ENCODE measurements at regions not wholly inside any gene's neighbourhood (a gene's known extent, or its start where the extent isn't known, plus 50 kb on each side); places are given as distances from the start of the nearest gene placed in this dataset.

GRCh38 chr10:37700886-37701780 is 156.3 kb downstream of the ZNF248 start:
- no CpG with 5 or more reads among the region's 37 CpGs for WGBS (ENCODE audit: extremely low coverage, insufficient coverage, low lambda C conversion rate)
- H3K4me1 ChIP-seq (ENCODE audit: control insufficient read depth, low read depth, low read length): no peaks in the 10 kb centered on the region

GRCh38 chr10:37687581-37687980 is 169.8 kb downstream of the ZNF248 start:
- Histone ChIP-seq H4K5ac (ENCODE audit: low read length) (no peak overlapping the region), H2BK5ac (ENCODE audit: low read length) (no peak overlapping the region), H2BK120ac (ENCODE audit: low read depth, low read length) (no peak overlapping the region), H3K79me2 (ENCODE audit: control insufficient read depth, insufficient read depth, low read length) (no peaks in the 10 kb centered on the region), H3K4me1 (ENCODE audit: control insufficient read depth, low read depth, low read length) (no peaks in the 10 kb centered on the region), H3K4ac (ENCODE audit: low read depth, low read length) (no peak overlapping the region), H3K4me3 (ENCODE audit: low read length) (no peak overlapping the region), H3K9ac (ENCODE audit: low read length) (no peak overlapping the region), H3K56ac (ENCODE audit: low read length) (no peak overlapping the region), H3K27me3 (ENCODE audit: insufficient read depth, low read length, poor library complexity) (no peaks in the 10 kb centered on the region), H4K8ac (ENCODE audit: low read depth, low read length) (no peak overlapping the region), H3K36me3 (ENCODE audit: control insufficient read depth, insufficient read depth, low read length) (no peaks in the 10 kb centered on the region), H3K27ac (ENCODE audit: low read depth, low read length) (no peak overlapping the region), H2BK15ac (replicated peaks; ENCODE audit: low read depth) (no peak overlapping the region), H3K4me2 (ENCODE audit: low read length) (no peak overlapping the region), H3K23ac (ENCODE audit: low read length) (no peak overlapping the region), H2AK5ac (ENCODE audit: low read length) (no peak overlapping the region), H3K79me1 (ENCODE audit: low read length) (no peaks in the 10 kb centered on the region), H3K18ac (ENCODE audit: low read length) (no peak overlapping the region)
- WGBS (ENCODE audit: extremely low coverage, insufficient coverage, low lambda C conversion rate): no CpG with 5 or more reads among the region's 3 CpGs
- no peak for DNase-seq

More at GRCh38 chr10:37700886-37701780, 156.3 kb downstream of the ZNF248 start:
- no peak overlapping the region for H3K4me3 ChIP-seq (ENCODE audit: low read length)
- no peak overlapping the region for H3K27ac ChIP-seq (ENCODE audit: low read depth, low read length)
- H3K27me3 ChIP-seq (ENCODE audit: insufficient read depth, low read length, poor library complexity): no peaks in the 10 kb centered on the region
- no peak for DNase-seq
- H3K23ac ChIP-seq (ENCODE audit: low read length): no peak overlapping the region
- no peak overlapping the region for H3K4me2 ChIP-seq (ENCODE audit: low read length)
- no peaks in the 10 kb centered on the region for H3K79me2 ChIP-seq (ENCODE audit: control insufficient read depth, insufficient read depth, low read length)
- no peak overlapping the region for H4K5ac ChIP-seq (ENCODE audit: low read length)
- no peak overlapping the region for H3K9ac ChIP-seq (ENCODE audit: low read length)
- no peaks in the 10 kb centered on the region for H3K79me1 ChIP-seq (ENCODE audit: low read length)
- no peaks in the 10 kb centered on the region for H3K36me3 ChIP-seq (ENCODE audit: control insufficient read depth, insufficient read depth, low read length)
- H3K4ac ChIP-seq (ENCODE audit: low read depth, low read length): no peak overlapping the region
- no peak overlapping the region for H2AK5ac ChIP-seq (ENCODE audit: low read length)
- H2BK5ac ChIP-seq (ENCODE audit: low read length): no peak overlapping the region
- no peak overlapping the region for H3K18ac ChIP-seq (ENCODE audit: low read length)
- no peak overlapping the region for H4K8ac ChIP-seq (ENCODE audit: low read depth, low read length)
- H3K56ac ChIP-seq (ENCODE audit: low read length): no peak overlapping the region
- no peak overlapping the region for H2BK120ac ChIP-seq (ENCODE audit: low read depth, low read length)
- no peak overlapping the region for H2BK15ac ChIP-seq (replicated peaks; ENCODE audit: low read depth)

DNA sequence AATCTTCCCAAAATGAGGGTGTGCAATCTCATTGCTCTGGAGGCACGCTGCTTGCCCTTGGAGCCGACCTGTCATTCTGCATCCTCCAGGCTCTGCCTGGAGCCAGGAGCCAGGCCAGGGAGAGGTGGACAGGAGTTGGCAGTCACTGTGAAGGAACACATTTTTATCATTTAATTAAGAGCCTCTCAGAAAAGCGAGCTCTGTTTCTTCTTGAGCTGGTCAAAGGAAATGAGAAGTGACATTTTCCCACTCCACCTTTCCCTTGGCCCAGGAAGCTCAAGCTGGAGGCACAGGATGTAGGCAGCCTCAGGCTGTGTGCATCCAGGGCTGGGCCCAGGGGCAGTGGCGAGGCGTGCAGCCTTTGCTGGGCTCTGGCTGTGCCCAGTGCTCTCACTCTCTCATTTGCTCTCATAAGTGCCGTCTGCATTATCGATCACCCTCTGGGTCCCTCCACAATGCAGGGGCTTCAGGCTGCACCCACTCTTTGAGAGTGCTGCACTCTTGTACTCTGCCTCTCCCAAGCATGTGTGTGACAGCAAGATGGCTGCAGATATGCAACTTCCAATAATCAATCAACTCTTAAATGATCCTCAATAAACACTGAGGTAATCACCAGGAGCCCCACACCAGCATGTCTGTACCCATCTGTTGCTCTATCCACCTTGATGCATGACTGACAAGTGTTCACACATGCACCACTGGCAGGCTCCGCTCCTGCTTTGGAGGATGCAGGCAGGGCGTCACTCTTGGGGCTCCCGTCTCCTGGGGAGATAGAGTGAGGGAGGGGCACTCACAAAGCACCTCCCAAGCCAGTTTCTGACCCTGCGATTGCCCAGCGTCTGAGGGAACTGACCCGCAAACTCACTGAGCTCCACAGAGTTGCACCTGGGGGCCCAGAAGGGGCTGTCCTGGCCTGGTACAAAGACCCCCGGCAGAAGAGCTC is 171.4 kb downstream of the ZNF248 start:
- Histone ChIP-seq H3K56ac (ENCODE audit: low read length) (no peak overlapping the region), H3K27ac (ENCODE audit: low read depth, low read length) (no peak overlapping the region), H3K23ac (ENCODE audit: low read length) (no peak overlapping the region), H3K18ac (ENCODE audit: low read length) (no peak overlapping the region), H2BK15ac (replicated peaks; ENCODE audit: low read depth) (no peak overlapping the region), H3K4me2 (ENCODE audit: low read length) (no peak overlapping the region), H3K79me1 (ENCODE audit: low read length) (no peaks in the 10 kb centered on the region), H3K36me3 (ENCODE audit: control insufficient read depth, insufficient read depth, low read length) (no peaks in the 10 kb centered on the region), H3K4me1 (ENCODE audit: control insufficient read depth, low read depth, low read length) (no peaks in the 10 kb centered on the region), H3K79me2 (ENCODE audit: control insufficient read depth, insufficient read depth, low read length) (no peaks in the 10 kb centered on the region), H3K4ac (ENCODE audit: low read depth, low read length) (no peak overlapping the region), H2AK5ac (ENCODE audit: low read length) (no peak overlapping the region), H3K27me3 (ENCODE audit: insufficient read depth, low read length, poor library complexity) (no peaks in the 10 kb centered on the region), H4K8ac (ENCODE audit: low read depth, low read length) (no peak overlapping the region), H4K5ac (ENCODE audit: low read length) (no peak overlapping the region), H2BK5ac (ENCODE audit: low read length) (no peak overlapping the region), H3K9ac (ENCODE audit: low read length) (no peak overlapping the region), H2BK120ac (ENCODE audit: low read depth, low read length) (no peak overlapping the region), H3K4me3 (ENCODE audit: low read length) (no peak overlapping the region)
- WGBS (ENCODE audit: extremely low coverage, insufficient coverage, low lambda C conversion rate): no CpG with 5 or more reads among the region's 14 CpGs
- DNase-seq: no peak

DNA sequence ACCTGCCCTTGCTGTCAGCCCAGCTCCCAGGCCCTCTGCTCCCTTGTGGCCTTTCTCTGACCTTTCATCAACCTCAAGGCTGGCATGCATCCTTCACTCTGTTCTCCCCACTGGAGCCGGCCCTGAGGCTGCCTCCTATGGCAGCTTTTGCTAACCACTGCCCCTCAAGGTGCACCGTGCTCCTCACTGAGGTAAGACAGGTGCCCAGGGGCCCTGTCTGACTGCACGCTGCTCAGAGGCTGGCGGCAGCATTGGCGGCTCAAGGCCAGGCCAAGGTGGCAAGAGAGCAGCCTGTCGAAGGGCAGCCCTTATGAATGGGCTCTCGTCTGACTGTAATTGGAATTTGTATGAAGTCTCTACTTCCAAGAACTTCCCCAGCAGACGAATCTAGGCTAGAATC is 172.6 kb downstream of the ZNF248 start:
- no peak overlapping the region for H4K8ac ChIP-seq (ENCODE audit: low read depth, low read length)
- no peak overlapping the region for H3K9ac ChIP-seq (ENCODE audit: low read length)
- H3K23ac ChIP-seq (ENCODE audit: low read length): no peak overlapping the region
- H3K4me3 ChIP-seq (ENCODE audit: low read length): no peak overlapping the region
- H2AK5ac ChIP-seq (ENCODE audit: low read length): no peak overlapping the region
- H3K27me3 ChIP-seq (ENCODE audit: insufficient read depth, low read length, poor library complexity): no peaks in the 10 kb centered on the region
- H3K27ac ChIP-seq (ENCODE audit: low read depth, low read length): no peak overlapping the region
- no peak for DNase-seq
- H2BK120ac ChIP-seq (ENCODE audit: low read depth, low read length): no peak overlapping the region
- no peak overlapping the region for H3K4me2 ChIP-seq (ENCODE audit: low read length)
- no CpG with 5 or more reads among the region's 8 CpGs for WGBS (ENCODE audit: extremely low coverage, insufficient coverage, low lambda C conversion rate)
- H3K36me3 ChIP-seq (ENCODE audit: control insufficient read depth, insufficient read depth, low read length): no peaks in the 10 kb centered on the region
- no peaks in the 10 kb centered on the region for H3K79me2 ChIP-seq (ENCODE audit: control insufficient read depth, insufficient read depth, low read length)
- no peaks in the 10 kb centered on the region for H3K4me1 ChIP-seq (ENCODE audit: control insufficient read depth, low read depth, low read length)
- H3K79me1 ChIP-seq (ENCODE audit: low read length): no peaks in the 10 kb centered on the region
- H2BK15ac ChIP-seq (replicated peaks; ENCODE audit: low read depth): no peak overlapping the region
- no peak overlapping the region for H3K18ac ChIP-seq (ENCODE audit: low read length)
- H2BK5ac ChIP-seq (ENCODE audit: low read length): no peak overlapping the region
- no peak overlapping the region for H3K56ac ChIP-seq (ENCODE audit: low read length)
- H4K5ac ChIP-seq (ENCODE audit: low read length): no peak overlapping the region
- no peak overlapping the region for H3K4ac ChIP-seq (ENCODE audit: low read depth, low read length)

DNA sequence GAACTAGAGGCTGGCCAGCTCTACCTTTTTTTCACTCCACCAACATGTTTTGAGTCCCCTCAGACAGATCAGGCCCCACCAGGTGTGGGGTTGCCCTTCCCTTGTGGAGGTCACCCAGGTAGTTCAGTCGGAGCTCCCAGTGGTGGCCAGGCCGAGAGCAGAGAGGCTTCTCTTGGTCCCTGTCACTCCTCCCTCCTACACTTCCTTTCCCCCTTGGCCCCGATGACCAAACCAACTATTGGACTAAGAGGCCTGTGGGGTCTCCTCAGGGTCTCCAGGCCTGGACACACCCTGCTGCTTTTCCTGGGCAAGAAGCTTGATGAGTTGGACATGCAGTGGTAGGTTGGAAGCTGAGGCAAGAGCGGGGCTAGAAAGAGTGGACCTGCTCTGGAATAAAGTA is 174.8 kb downstream of the ZNF248 start:
- H3K36me3 ChIP-seq (ENCODE audit: control insufficient read depth, insufficient read depth, low read length): no peaks in the 10 kb centered on the region
- no peak overlapping the region for H3K4me3 ChIP-seq (ENCODE audit: low read length)
- H2AK5ac ChIP-seq (ENCODE audit: low read length): no peak overlapping the region
- H3K4me1 ChIP-seq (ENCODE audit: control insufficient read depth, low read depth, low read length): no peaks in the 10 kb centered on the region
- no peak overlapping the region for H4K5ac ChIP-seq (ENCODE audit: low read length)
- no peak overlapping the region for H3K4me2 ChIP-seq (ENCODE audit: low read length)
- H3K4ac ChIP-seq (ENCODE audit: low read depth, low read length): no peak overlapping the region
- H4K8ac ChIP-seq (ENCODE audit: low read depth, low read length): no peak overlapping the region
- no peak overlapping the region for H2BK5ac ChIP-seq (ENCODE audit: low read length)
- no peak overlapping the region for H3K56ac ChIP-seq (ENCODE audit: low read length)
- no peaks in the 10 kb centered on the region for H3K79me1 ChIP-seq (ENCODE audit: low read length)
- no peak for DNase-seq
- H3K18ac ChIP-seq (ENCODE audit: low read length): no peak overlapping the region
- no peak overlapping the region for H3K27ac ChIP-seq (ENCODE audit: low read depth, low read length)
- no peak overlapping the region for H3K9ac ChIP-seq (ENCODE audit: low read length)
- H3K27me3 ChIP-seq (ENCODE audit: insufficient read depth, low read length, poor library complexity): no peaks in the 10 kb centered on the region
- no CpG with 5 or more reads among the region's 4 CpGs for WGBS (ENCODE audit: extremely low coverage, insufficient coverage, low lambda C conversion rate)
- H3K23ac ChIP-seq (ENCODE audit: low read length): no peak overlapping the region
- no peaks in the 10 kb centered on the region for H3K79me2 ChIP-seq (ENCODE audit: control insufficient read depth, insufficient read depth, low read length)
- no peak overlapping the region for H2BK15ac ChIP-seq (replicated peaks; ENCODE audit: low read depth)
- no peak overlapping the region for H2BK120ac ChIP-seq (ENCODE audit: low read depth, low read length)

Measured in mesendoderm (in vitro differentiated cells).